Left colon (tissue), 2 donors: ENCODE measurements at regions not wholly inside any gene's neighbourhood (a gene's known extent, or its start where the extent isn't known, plus 50 kb on each side); places are given as distances from the start of the nearest gene placed in this dataset.

Experiments
- ATAC-seq: fragments of 200-7000 bp; cut with Tn5 transposase; one replicate; pipeline ENCODE4 v1.9.1; 2020; ENCODE audit warnings: mild to moderate bottlenecking, moderate library complexity
- DNase-seq, 2 donors: peaks; one replicate each; pipeline ENCODE4 v3.0.0-alpha.2; 2020
- intact Hi-C, 2 donors: fragments of 100-400 bp; cut with DNase I in 1 of 2; cut with micrococcal nuclease in 1 of 2; formaldehyde crosslinking; loops; one replicate each; pipeline versions ENCODE4 v1.11.2 to v1.14.0; 2022; cut with DNase I, micrococcal nuclease
- donor health status: DM: no; HTN: no; CAD: no.
- donor health status: DM: yes; HTN: yes; CAD: no.

- peak; percentile 65 to 86 for DNase-seq
- intact Hi-C loops, result no loop called here
- peak; percentile 16 for ATAC-seq
Observed at GRCh38 chr2:47269316-47270232, 93.3 kb upstream of the CALM2 start.

- ATAC-seq (no peak), DNase-seq (no peak)
- intact Hi-C loops, result no loop called here
Observed at GRCh38 chr2:47267711-47268086, 91.4 kb upstream of the CALM2 start.

- ATAC-seq (no peak), DNase-seq (no peak)
- intact Hi-C loops, result no loop called here
Observed at GRCh38 chr2:47266939-47267710, 90.8 kb upstream of the CALM2 start.

- DNase-seq, result no peak
- intact Hi-C loops, result no loop called here
- ATAC-seq, result peak; percentile 58
Observed at GRCh38 chr2:47265751-47266231, 89.5 kb upstream of the CALM2 start.

GRCh38 chr2:47265158-47265557 lies 88.8 kb upstream of the CALM2 start:
- intact Hi-C loops, result no loop called here
- ATAC-seq (no peak), DNase-seq (no peak)

GRCh38 chr2:47264686-47265085 lies 88.4 kb upstream of the CALM2 start:
- intact Hi-C loops, result no loop called here
- ATAC-seq, result no peak
- DNase-seq, result no peak

GRCh38 chr2:47264143-47264542 lies 87.8 kb upstream of the CALM2 start:
- no peak for DNase-seq
- no peak for ATAC-seq
- intact Hi-C loops, result no loop called here

GRCh38 chr2:47262657-47263056 lies 86.3 kb upstream of the CALM2 start:
- intact Hi-C loops, result no loop called here

GRCh38 chr2:47260971-47261370 lies 84.7 kb upstream of the CALM2 start:
- ATAC-seq (no peak), DNase-seq (no peak)
- intact Hi-C loops, result no loop called here

More at GRCh38 chr2:47262657-47263056, 86.3 kb upstream of the CALM2 start:
- ATAC-seq (no peak), DNase-seq (no peak)

- DNase-seq (no peak), ATAC-seq (peak; percentile 51)
- intact Hi-C loops, result no loop called here
Observed at GRCh38 chr2:47259829-47260228, 83.5 kb upstream of the CALM2 start.

GRCh38 chr2:47257946-47258348 lies 81.6 kb upstream of the CALM2 start:
- ATAC-seq, result no peak
- intact Hi-C loops, result no loop called here
- DNase-seq, result no peak

GRCh38 chr2:47256416-47257087 lies 80.2 kb upstream of the CALM2 start:
- DNase-seq, result no peak
- intact Hi-C loops, result no loop called here
- no peak for ATAC-seq

GRCh38 chr2:47255794-47256193 lies 79.5 kb upstream of the CALM2 start:
- ATAC-seq, result no peak
- intact Hi-C loops, result no loop called here
- no peak for DNase-seq

GRCh38 chr2:47254464-47254863 lies 78.2 kb upstream of the CALM2 start:
- ATAC-seq, result no peak
- intact Hi-C loops, result no loop called here

GRCh38 chr2:47253447-47253846 lies 77.1 kb upstream of the CALM2 start:
- no peak for DNase-seq
- no peak for ATAC-seq
- intact Hi-C loops, result no loop called here

More at GRCh38 chr2:47254464-47254863, 78.2 kb upstream of the CALM2 start:
- no peak for DNase-seq

GRCh38 chr2:47251404-47251675 lies 75.0 kb upstream of the CALM2 start:
- ATAC-seq (no peak), DNase-seq (no peak)
- intact Hi-C loops, result no loop called here

- DNase-seq, result no peak
- no peak for ATAC-seq
- intact Hi-C loops, result no loop called here
Observed at GRCh38 chr2:47250586-47251403, 74.5 kb upstream of the CALM2 start.

- intact Hi-C loops, result no loop called here
- no peak for DNase-seq
- ATAC-seq, result no peak
Observed at GRCh38 chr2:47249931-47250330, 73.6 kb upstream of the CALM2 start.
